ENCODE measurements at regions not wholly inside any gene's neighbourhood (a gene's known extent, or its start where the extent isn't known, plus 50 kb on each side); places are given as distances from the start of the nearest gene placed in this dataset.

GRCh38 chr12:47314996-47315395 lies 235.2 kb upstream of the AMIGO2 start:
- no peak for TF ChIP-seq CTCF (IDR thresholded peaks at IDR 0.05; ENCODE audit: low read depth, low read length)
- no peak for TF ChIP-seq MAX (IDR thresholded peaks at IDR 0.05; ENCODE audit: low read depth, low read length)
- no peak for TF ChIP-seq POLR2A (IDR thresholded peaks at IDR 0.05; ENCODE audit: extremely low read depth, insufficient read length)
- TF ChIP-seq MYC (IDR thresholded peaks at IDR 0.05; ENCODE audit: low read depth, low read length): no peak

Data from NB4 (cell line).